Motor neuron (in vitro differentiated cells): ENCODE measurements at regions not wholly inside any gene's neighbourhood (a gene's known extent, or its start where the extent isn't known, plus 50 kb on each side); places are given as distances from the start of the nearest gene placed in this dataset.
A peak's percentile ranks its signal among the peaks of the same experiment; 100 is the strongest.
"Not testable (repeated sequence)": the region's sequence is repeated elsewhere in the genome, so short reads cannot be mapped to it uniquely, and the experiment has no call there.

Experiments used
- ATAC-seq, 8 experiments: fragments of 200-7000 bp; cut with Tn5 transposase; replicated peaks in 6 of 8; 2 replicates each; pipeline ENCODE4 v1.8.0; 2021; ENCODE audit warnings: mild to moderate bottlenecking in 8 of 8, moderate library complexity in 8 of 8
- H3K27ac ChIP-seq, 2 donors: fragments of 250-450 bp; sonication (Bioruptor Pico); 2 replicates each; pipeline ENCODE4 v1.9.0; 2021; ENCODE audit warnings: antibody characterized with exemption in 2 of 2, mild to moderate bottlenecking in 2 of 2, moderate library complexity in 1 of 2
- H3K4me1 ChIP-seq, 2 donors: fragments of 250-450 bp; sonication (Bioruptor Pico); replicated peaks in 1 of 2; 2 replicates each; pipeline ENCODE4 v1.6.1; 2021; ENCODE audit warnings: antibody characterized with exemption in 2 of 2, mild to moderate bottlenecking in 2 of 2, moderate library complexity in 1 of 2
- H3K4me3 ChIP-seq, 5 donors: fragments of 250-450 bp; sonication (Bioruptor Pico); 2 replicates each; pipeline ENCODE4 v1.9.0; 2021; ENCODE audit warnings: antibody characterized with exemption in 5 of 5, mild to moderate bottlenecking in 5 of 5, moderate library complexity in 4 of 5
- WGBS, 10 experiments: fragments of 450-650 bp; shearing (Covaris generic); methylation state at CpG; one replicate each; pipeline ENCODE4 v1.0.0; 2022; 5-methylcytosine and 5-hydroxymethylcytosine counted together
- in situ Hi-C, 9 experiments: fragments of 400-800 bp; cut with MboI; loops; one replicate each; pipeline ENCODE4 v1.15.0; 2021; ENCODE audit warnings: low sequenced_read_pairs in 9 of 9, low pct_unique_long_range_greater_than_20kb in 2 of 9; ENCODE audit not compliant: unreplicated experiment in 9 of 9

DNA sequence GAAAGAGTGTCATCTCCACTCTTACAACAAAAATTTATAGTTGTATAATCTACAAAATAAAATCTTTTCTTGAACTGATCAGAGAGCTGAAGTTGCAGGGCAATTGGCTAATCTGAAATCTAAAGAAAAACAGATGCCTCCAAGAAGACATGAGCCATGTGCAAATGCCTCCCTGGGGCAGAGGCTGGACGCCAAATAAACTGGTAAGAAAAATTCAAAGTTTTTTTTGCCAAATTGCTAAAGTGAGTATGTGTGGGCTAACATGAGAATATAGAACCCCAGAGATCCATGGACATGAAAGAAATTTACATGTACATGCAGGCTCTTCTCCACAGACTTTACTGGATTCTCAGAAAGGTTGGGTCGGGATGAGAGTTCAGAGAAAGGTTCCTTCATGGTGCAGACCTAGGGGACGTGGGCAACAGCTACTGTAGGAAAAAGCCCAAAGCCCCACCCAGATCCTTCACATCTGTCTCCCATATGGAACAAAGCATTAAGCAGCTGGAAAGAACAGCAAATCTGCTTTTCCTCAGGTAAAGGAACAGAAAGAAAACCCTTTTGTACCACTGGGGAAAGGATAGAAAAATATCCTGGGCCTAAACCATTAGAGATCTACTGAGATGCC, 90.5 kb upstream of the SIRPG start:
- Histone ChIP-seq H3K4me3 (no peak overlapping the region), H3K27ac (no peak overlapping the region), H3K4me1 (no peaks in the 10 kb centered on the region)
- WGBS, 10 experiments: 0 to 83% (median 33%) methylated on average over 1 to 3 of the region's 3 CpGs; no CpG with 5 or more reads in 1 of the 10 experiments
- ATAC-seq: peak in 2 of 8 experiments; percentile 48 to 68
- in situ Hi-C loops: no loop called here

DNA sequence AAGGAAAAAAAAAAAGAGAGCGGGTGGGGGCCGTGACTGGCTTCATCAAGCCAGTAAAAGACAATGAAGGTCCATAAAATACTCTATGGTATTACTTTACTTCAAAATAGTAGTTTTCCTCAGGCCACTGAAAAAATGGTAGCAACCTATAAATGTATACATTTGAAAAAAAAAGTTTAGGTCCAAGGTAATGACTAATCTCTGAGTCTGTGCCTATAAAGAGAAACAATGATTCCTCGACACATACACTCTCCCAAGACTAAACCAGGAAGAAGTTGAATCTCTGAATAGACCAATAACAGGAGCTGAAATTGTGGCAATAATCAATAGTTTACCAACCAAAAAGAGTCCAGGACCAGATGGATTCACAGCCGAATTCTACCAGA, 84.5 kb upstream of the SIRPG start:
- in situ Hi-C loops, ATAC-seq, H3K4me1 ChIP-seq, H3K27ac ChIP-seq, H3K4me3 ChIP-seq: not testable (repeated sequence)
- WGBS, 10 experiments: 60 to 96% (median 85%) methylated on average over 2 to 3 of the region's 4 CpGs; no CpG with 5 or more reads in 1 of the 10 experiments

DNA sequence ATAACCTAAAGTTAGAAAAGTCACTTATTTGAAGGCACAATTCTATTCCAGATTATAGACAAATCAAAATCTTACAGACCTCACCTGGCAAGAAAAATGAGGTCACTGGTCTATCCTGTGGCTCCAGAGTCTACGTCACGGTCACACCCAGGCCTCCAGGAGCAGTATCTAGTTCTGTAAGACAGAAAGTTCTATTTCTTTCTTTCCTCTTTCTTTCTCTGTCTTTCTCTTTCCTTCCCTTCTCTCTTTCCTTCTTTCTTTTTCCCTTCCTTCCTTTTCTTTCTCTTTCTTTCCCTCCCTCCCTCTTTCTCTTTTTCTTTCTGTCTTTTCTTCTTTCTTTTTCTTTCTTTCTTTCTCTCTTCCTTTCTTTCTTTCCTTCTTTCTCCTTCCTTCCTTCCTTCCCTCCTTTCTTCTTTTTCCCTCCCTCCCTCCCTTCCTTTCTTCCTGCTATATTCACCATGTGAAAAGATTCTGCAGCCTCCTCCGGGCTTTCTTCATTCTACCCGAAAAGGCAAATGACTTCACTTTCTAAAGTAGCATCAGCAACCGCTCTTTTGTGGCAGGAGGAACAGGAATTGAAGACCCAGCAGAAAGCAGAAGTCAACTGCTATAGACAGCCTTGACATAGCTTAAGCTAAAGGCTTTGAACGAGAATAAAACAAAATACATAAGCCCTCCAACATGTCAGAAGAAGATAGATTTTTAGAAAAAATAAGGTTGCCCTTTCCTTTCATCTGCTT, 83.9 kb upstream of the SIRPG start:
- H3K4me3 ChIP-seq: no peak overlapping the region
- no peak for ATAC-seq
- no peaks in the 10 kb centered on the region for H3K4me1 ChIP-seq
- 20 to 80% (median 58%) methylated on average over 3 to 6 of the region's 6 CpGs for WGBS, 10 experiments
- H3K27ac ChIP-seq: no peak overlapping the region
- in situ Hi-C loops: no loop called here

DNA sequence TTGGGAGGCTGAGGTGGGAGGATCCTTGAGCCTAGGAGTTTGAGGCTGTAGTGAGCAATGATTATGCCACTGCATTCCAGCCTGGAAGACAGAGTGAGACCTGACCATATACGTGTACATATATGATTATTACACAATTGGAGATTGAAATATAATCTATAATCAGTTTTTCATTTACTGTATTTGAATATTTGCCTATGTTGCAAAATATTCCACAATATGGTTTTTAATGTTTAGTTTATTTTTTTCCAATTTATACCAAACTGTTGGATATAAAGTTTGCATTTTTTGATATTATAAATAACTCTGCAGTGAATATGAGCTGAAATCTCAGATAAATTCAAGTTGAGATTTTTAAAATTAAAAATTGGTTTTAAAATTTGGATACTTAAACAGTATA, 79.6 kb upstream of the SIRPG start:
- no peak for ATAC-seq
- WGBS, 10 experiments: 0 to 100% (median 77%) methylated on average over 1 of the region's 1 CpG; no CpG with 5 or more reads in 2 of the 10 experiments
- Histone ChIP-seq H3K4me1 (no peaks in the 10 kb centered on the region), H3K4me3 (no peak overlapping the region), H3K27ac (no peak overlapping the region)
- in situ Hi-C loops: no loop called here

DNA sequence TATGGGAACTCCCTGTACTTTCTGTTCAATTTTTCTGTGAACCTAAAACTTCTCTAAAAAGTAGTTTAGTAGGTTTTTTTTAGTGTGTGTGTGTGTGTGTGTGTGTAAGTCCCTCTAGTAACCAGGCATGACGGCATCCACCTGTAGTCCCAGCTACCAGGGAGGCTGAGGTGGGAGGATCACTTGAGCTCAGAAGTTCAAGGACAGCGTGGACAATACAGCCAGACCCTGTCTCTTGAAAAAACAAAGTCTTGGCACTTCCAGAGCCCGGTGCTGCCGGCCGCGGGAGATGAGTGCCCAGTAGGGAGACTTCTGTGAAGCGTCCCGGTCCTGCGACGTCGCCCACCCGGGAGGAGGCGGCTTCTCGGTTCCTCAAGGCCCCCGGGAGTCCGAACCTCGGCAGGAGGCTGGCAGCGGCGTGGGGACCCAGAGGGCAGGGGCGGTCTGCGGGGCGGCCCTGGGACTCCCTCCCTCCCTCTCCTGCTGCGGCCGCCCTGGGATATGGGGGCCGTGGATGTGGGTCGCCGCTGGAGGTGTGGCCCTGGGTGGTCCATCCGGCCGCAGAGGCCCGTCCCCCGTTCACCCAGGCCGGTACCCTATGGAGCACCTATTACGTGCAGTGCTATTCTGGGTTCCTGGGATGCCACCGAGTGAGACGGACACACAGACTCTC, 78.0 kb upstream of the SIRPG start:
- in situ Hi-C loops: no loop called here
- Histone ChIP-seq H3K27ac (no peak overlapping the region), H3K4me3 (no peak overlapping the region), H3K4me1 (no peaks in the 10 kb centered on the region)
- ATAC-seq: no peak
- 33 to 86% (median 70%) methylated on average over 1 to 22 of the region's 35 CpGs; no CpG with 5 or more reads in 6 of the 10 experiments for WGBS, 10 experiments

DNA sequence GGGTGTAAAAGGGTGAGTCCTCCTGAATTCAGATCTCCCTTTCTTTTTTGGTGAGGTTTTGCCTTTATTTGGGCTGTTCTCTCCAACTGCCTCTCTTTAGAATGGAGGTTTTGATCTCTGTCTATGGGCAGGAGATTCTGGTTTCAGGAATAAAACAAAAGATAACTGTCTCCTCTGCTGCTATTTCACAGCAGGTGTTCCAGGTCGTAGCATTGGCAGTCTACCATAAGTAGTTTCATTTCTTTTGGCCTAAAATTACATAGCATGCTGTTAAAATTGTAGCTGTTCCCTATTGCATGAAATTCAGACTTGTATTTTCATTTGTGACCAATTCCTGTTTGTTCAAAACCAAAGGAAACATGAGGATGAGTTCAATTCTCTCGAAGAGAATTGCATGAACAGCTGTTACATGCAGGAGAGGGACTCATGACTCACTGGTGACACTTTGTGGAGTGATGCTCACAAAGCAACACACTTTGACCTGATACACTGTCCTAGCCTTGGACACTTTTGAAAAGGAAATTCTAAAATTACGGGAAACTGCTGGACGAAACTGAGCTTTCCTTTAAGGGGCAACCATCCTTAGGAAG, 76.8 kb upstream of the SIRPG start:
- ATAC-seq: peak in 3 of 8 experiments; percentile 32 to 99 (median 73)
- Histone ChIP-seq H3K4me3 (no peak overlapping the region), H3K4me1 (no peaks in the 10 kb centered on the region), H3K27ac (no peak overlapping the region)
- in situ Hi-C loops: no loop called here
- WGBS, 10 experiments: 17 to 82% (median 46%) methylated on average over 2 to 4 of the region's 4 CpGs; no CpG with 5 or more reads in 2 of the 10 experiments

DNA sequence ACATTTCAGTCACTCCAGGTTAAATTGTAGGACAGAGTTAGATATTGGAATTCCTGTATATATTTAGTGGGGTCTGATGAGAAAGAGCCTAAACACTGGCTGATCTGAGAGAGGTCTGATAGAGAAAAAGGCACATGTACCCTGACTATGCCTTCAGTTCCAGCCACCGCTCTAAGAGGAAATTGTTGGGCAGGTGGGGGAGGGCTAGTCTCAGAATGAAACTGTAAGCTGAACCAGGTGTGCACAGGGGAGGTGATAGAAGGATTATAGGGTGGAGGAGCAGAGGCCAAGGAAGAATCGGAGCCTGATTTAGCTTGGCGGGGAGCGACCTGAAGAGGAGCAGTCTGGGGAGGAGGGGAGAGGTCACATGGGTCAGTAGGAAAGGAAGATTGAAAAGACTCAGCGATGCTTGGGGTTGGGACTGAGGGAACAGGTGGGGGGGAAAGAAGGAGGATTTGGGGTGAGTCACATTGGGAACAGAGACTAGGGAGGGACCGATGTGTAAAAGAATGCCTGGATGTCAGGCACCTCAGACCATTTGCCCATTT, 74.3 kb upstream of the SIRPG start:
- in situ Hi-C loops, ATAC-seq, H3K4me3 ChIP-seq, H3K4me1 ChIP-seq, H3K27ac ChIP-seq: not testable (repeated sequence)
- WGBS, 10 experiments: 32 to 90% (median 60%) methylated on average over 1 to 4 of the region's 6 CpGs; no CpG with 5 or more reads in 4 of the 10 experiments

DNA sequence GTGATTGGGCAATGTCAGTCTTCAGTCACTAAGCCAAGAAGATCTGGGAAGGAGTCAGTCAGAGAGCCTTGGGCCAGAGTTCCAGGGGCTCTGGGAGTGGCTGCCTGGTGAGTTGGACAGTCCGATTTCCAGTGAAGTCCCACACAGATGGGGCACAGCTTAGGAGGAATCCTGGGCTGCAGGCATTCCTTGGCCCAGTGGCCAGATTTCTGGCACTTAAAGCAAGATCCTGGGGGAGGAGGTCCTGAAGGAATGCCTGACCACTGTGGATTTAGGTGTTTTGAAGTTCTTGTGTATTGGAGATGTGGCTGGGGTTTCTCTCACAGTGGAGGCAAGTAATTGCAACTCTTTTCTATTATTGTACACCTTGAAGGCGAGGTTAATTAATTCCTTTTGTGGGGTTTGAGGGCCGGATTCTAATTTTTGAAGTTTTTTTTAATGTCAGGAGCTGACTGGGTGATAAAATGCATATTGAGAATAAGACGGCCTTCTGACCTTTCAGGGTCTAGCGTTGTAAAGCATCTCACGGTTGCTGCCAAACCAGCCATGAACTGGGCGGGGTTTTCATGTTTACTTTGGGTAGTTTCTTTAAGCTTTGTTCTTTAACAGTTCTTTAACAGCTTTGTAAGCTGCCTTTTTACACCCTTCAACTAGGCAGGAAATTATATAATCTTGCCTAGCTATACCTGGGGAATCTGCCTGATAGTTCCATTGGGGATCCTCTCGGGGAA, 73.6 kb upstream of the SIRPG start:
- H3K4me3 ChIP-seq, in situ Hi-C loops, H3K4me1 ChIP-seq, H3K27ac ChIP-seq, ATAC-seq: not testable (repeated sequence)
- 5 to 67% (median 59%) methylated on average over 2 to 8 of the region's 8 CpGs; no CpG with 5 or more reads in 1 of the 10 experiments for WGBS, 10 experiments

DNA sequence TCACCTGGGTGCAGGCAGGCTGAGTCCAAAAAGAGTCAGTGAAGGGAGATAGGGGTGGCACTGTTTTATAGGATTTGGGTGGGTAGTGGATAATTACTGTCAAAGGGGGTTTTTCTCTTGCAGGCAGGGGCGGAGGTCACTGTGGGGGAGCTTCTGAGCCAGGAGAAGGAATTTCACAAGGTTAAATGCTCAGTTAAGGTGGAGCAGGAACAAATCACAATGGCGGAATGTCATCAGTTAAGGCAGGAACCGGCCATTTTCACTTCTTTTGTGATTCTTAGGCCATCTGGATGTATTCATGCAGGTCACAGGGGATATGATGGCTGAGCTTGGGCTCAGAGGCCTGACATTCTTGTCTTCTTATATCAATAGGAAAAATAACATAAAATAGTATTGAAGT, 69.7 kb upstream of the SIRPG start:
- H3K27ac ChIP-seq, in situ Hi-C loops, H3K4me1 ChIP-seq, H3K4me3 ChIP-seq, ATAC-seq: not testable (repeated sequence)
- WGBS, 10 experiments: 38 to 96% (median 64%) methylated on average over 1 to 3 of the region's 3 CpGs; no CpG with 5 or more reads in 1 of the 10 experiments

DNA sequence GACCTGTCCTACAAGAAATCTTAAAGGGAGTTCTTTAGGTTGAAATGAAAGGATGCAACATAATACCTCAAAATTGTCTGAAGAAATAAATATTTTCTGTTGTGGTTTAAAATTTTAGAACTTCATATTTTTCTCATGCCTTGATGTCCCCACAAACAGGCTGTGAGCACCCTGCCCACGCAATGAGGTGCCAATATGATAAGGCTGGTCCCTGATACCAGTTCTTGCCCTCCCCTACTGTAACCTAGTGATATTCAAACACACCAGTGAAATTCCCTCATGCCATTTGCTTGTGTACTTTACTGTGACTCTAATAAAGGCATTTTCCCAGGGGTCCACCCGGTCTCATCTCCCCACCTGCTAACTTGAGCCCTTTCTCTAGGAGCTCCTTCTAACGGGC, 67.3 kb upstream of the SIRPG start:
- Histone ChIP-seq H3K4me1 (no peaks in the 10 kb centered on the region), H3K4me3 (no peak overlapping the region), H3K27ac (no peak overlapping the region)
- 44 to 100% (median 72%) methylated on average over 1 to 3 of the region's 3 CpGs; no CpG with 5 or more reads in 4 of the 10 experiments for WGBS, 10 experiments
- ATAC-seq: no peak
- in situ Hi-C loops: no loop called here

DNA sequence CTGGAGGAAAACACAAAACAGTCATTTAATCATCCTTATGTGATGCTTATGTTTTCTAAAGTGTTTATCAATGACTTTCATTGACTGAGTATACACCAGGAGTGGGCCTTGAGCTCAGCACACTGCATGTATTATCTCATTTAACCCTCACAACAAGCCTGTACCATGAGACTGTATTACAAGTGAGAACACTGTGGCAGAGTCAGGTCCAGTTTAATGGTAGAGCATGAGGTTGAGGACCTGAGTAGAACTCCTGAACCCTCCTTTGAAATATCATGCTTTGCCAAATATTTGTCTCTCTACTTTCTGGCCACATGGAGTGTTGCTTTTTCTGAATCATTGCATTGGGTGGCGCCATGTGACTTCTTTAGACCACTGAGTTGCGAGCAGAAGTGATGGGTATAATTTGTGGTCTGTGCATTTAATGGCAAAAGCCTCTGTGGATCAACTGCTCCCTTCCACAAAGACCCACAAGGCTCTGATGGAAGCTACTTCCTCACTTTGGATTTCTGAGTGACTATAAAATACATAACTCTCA, 65.0 kb upstream of the SIRPG start:
- no peak overlapping the region for H3K27ac ChIP-seq
- in situ Hi-C loops: no loop called here
- ATAC-seq: no peak
- WGBS, 10 experiments: 33 to 100% (median 67%) methylated on average over 1 to 2 of the region's 2 CpGs; no CpG with 5 or more reads in 3 of the 10 experiments
- no peaks in the 10 kb centered on the region for H3K4me1 ChIP-seq
- H3K4me3 ChIP-seq: no peak overlapping the region
